Bronchial epithelial cell (primary cell): ENCODE measurements at regions not wholly inside any gene's neighbourhood (a gene's known extent, or its start where the extent isn't known, plus 50 kb on each side); places are given as distances from the start of the nearest gene placed in this dataset.
A peak's percentile ranks its signal among the peaks of the same experiment; 100 is the strongest.

ENCODE experiments used
- DNase-seq: peaks from one replicate; pipeline ENCODE4 v3.0.0-alpha.2; 2010; ENCODE audit warnings: low read depth
- FAIRE-seq: peaks from 2 replicates; lab custom pipeline; 2011; peaks lifted over from hg19 to GRCh38; lab: Jason Lieb, UNC
- H3K27me3 ChIP-seq: 2 replicates; pipeline ENCODE4 v1.5.1; 2011; ENCODE audit warnings: low read length; ENCODE audit not compliant: control insufficient read depth, insufficient read depth
- H3K36me3 ChIP-seq: 2 replicates; pipeline ENCODE4 v1.5.1; 2011; ENCODE audit warnings: low read length; ENCODE audit not compliant: control insufficient read depth, insufficient read depth
- H3K4me3 ChIP-seq: 2 replicates; pipeline ENCODE4 v1.5.1; 2011; ENCODE audit warnings: mild to moderate bottlenecking, low read depth, low read length, control low read depth
- TF ChIP-seq, protein P1 (sequence below): IDR thresholded peaks from 2 replicates; pipeline ENCODE4 v1.5.1; 2011; ENCODE audit warnings: mild to moderate bottlenecking, moderate library complexity, low read length, control low read depth, inconsistent platforms; ENCODE audit not compliant: insufficient read depth, severe bottlenecking

DNA sequence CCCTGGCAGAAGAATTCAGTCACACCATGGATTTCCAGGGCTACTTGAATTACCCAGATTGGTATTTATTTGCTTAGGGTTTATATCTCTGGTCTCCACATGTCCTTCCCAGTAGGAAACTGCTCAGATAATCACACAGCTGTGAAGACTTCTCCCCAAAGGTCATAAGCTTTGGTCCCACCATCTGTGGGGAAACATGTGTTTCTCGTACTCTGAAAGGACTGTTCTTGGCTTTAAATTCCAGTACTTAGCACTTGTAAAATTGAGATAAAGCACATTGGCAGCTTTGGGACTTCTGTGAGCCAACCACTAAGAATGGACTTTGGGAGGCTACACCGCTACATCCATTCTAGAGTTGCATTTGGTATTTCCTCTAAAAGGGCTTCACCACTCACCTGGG lies 205.3 kb upstream of the FOXA2 start:
- FAIRE-seq: no peak
- DNase-seq: no peak
- TF ChIP-seq, protein P1, sequence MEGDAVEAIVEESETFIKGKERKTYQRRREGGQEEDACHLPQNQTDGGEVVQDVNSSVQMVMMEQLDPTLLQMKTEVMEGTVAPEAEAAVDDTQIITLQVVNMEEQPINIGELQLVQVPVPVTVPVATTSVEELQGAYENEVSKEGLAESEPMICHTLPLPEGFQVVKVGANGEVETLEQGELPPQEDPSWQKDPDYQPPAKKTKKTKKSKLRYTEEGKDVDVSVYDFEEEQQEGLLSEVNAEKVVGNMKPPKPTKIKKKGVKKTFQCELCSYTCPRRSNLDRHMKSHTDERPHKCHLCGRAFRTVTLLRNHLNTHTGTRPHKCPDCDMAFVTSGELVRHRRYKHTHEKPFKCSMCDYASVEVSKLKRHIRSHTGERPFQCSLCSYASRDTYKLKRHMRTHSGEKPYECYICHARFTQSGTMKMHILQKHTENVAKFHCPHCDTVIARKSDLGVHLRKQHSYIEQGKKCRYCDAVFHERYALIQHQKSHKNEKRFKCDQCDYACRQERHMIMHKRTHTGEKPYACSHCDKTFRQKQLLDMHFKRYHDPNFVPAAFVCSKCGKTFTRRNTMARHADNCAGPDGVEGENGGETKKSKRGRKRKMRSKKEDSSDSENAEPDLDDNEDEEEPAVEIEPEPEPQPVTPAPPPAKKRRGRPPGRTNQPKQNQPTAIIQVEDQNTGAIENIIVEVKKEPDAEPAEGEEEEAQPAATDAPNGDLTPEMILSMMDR: no peak

DNA sequence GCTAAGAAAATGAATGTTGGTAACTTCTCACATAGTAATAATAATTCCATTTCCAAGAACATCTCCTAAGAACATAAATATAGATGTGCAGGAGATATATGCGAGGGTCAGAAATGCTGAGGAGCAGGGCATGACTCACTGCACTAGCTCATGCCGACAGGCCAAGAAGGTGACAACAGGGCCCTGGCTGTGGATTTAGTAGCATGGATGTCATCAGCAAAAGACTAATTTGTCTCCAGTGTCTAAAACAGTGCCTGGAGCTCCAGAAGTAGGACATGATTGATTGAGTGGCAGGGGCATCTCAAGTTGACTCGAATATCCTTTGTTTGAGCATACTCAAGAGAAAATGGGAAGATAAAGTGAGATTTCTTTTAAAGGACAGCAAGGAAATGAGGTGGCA lies 207.0 kb upstream of the FOXA2 start:
- TF ChIP-seq, protein P1: no peak
- H3K4me3 ChIP-seq: no peak overlapping the region
- DNase-seq: no peak
- no peaks in the 10 kb centered on the region for H3K36me3 ChIP-seq
- no peaks in the 10 kb centered on the region for H3K27me3 ChIP-seq
- FAIRE-seq: no peak

More for the DNA sequence above, 205.3 kb upstream of the FOXA2 start:
- Histone ChIP-seq H3K27me3 (no peaks in the 10 kb centered on the region), H3K36me3 (no peaks in the 10 kb centered on the region), H3K4me3 (no peak overlapping the region)

DNA sequence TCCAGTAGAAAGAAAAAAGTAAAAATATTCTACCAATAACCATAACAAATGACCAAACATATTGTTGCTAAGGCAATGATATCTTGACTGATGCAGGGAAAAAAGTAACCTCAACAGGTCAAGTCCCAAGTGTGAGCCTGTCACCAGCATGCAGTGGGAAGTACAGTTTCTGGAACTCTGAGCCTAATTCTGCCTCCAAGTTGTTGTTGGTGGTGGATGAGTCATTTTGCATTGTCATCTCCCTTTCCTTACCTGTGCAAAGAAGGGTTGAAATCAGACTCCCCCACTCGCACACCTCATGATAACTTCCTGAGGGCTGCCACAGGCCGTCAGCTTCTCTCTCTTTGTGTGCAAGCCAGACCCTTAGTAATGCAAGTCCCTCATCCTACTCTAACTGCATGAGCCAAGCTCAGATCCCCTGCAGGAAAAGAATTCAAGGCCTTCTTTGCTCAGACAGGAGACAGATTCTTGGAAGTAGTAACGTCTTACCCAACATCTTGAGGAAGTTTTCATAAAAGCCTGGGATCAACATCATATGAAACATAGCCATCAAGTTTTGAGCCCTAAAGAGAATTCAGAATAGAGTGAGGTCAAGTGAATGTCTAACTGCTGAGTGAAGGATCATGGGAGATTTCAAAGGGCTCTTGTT lies 207.6 kb upstream of the FOXA2 start:
- H3K27me3 ChIP-seq: no peaks in the 10 kb centered on the region
- H3K36me3 ChIP-seq: no peaks in the 10 kb centered on the region
- TF ChIP-seq, protein P1: no peak
- no peak overlapping the region for H3K4me3 ChIP-seq
- DNase-seq (peak; percentile 93), FAIRE-seq (peak; percentile 83)

DNA sequence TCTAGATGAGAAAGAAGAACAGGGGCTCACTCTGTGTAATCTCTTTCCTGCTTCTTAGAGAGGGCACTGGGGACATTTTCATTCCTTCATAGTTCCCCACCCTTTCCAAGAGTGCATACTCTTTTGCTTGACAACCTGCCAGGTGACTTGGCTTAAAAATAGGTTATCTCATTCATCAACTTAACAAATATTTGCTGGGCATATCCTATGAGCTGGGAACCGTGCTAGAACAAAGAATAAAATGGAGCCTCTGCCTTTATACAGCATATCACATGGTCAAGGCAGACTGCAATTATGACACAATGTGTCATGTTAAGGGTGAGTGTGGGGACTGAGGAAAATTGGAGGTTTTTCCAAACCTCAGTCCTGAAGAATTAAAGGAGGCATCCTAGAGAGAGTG lies 209.8 kb upstream of the FOXA2 start:
- Histone ChIP-seq H3K27me3 (no peaks in the 10 kb centered on the region), H3K4me3 (no peak overlapping the region), H3K36me3 (no peaks in the 10 kb centered on the region)
- DNase-seq: peak; percentile 46
- TF ChIP-seq, protein P1: no peak
- no peak for FAIRE-seq

DNA sequence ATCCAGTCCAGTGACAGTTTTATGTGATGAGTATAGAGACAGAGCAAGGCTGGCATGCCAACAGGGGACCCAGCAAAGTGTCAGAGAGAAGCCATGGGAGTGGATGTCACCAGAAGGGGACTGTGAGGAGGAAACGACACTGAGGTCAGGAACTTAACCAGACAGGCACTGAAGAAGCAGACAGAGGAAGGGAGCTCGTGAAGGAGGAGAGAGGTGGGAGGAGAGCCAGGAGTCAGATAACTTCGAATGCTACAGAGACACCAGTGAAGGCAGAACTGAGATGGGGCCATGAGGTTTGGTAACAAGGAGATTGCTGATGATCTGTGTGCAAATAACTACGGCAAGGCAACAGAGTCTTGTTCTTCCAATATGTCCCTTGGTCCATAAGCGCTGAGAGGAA lies 211.1 kb upstream of the FOXA2 start:
- DNase-seq: no peak
- FAIRE-seq: no peak
- TF ChIP-seq, protein P1: no peak
- H3K27me3 ChIP-seq: no peaks in the 10 kb centered on the region
- H3K4me3 ChIP-seq: no peak overlapping the region
- no peaks in the 10 kb centered on the region for H3K36me3 ChIP-seq

DNA sequence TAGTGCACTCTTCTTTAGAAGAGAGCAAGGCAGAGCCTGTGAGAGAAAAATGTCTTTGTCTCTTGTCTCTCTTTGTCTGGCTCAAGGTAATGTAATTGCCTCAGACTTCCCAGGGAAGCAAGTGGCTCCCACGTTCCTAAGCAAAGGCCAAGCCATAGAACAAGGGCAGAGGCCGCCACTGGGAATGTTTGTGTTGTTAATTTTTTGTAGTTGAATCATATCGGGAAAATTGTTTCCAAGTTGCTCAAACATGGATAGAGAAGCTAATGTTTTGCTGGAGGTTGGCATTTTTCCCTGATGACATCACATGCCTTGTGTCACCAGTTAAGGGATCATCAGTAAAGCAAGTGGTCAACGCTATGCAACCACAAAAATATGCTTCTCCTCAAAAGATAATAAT lies 211.5 kb upstream of the FOXA2 start:
- H3K36me3 ChIP-seq: no peaks in the 10 kb centered on the region
- TF ChIP-seq, protein P1: no peak
- peak; percentile 92 for DNase-seq
- no peak overlapping the region for H3K4me3 ChIP-seq
- FAIRE-seq: no peak
- H3K27me3 ChIP-seq: no peaks in the 10 kb centered on the region
